22Rv1 (cell line): ENCODE measurements at regions not wholly inside any gene's neighbourhood (a gene's known extent, or its start where the extent isn't known, plus 50 kb on each side); places are given as distances from the start of the nearest gene placed in this dataset.

Experiments
- CTCF ChIP-seq: fragments of 450-650 bp; IDR thresholded peaks from 2 replicates; pipeline ENCODE4 v1.5.1; 2017; ENCODE audit warnings: mild to moderate bottlenecking
- ZFX ChIP-seq: fragments of 450-650 bp; IDR thresholded peaks from 2 replicates; pipeline ENCODE4 v1.6.1; 2017; ENCODE audit warnings: antibody characterized with exemption, borderline replicate concordance

GRCh38 chr18:57281519-57281918, 70.8 kb upstream of the ST8SIA3 start:
- TF ChIP-seq CTCF (no peak), ZFX (no peak)
